Right hindlimb (tissue), 1 donor: ENCODE measurements at regions not wholly inside any gene's neighbourhood (a gene's known extent, or its start where the extent isn't known, plus 50 kb on each side); places are given as distances from the start of the nearest gene placed in this dataset.
A peak's percentile ranks its signal among the peaks of the same experiment; 100 is the strongest.

Experiments used
- DNase-seq: peaks from one replicate; pipeline ENCODE4 v3.0.0-alpha.2; 2018

- no peak for DNase-seq
Observed at GRCh38 chr1:29521811-29522580, 285.7 kb downstream of the PTPRU start.

GRCh38 chr1:29521438-29521715 is 285.1 kb downstream of the PTPRU start:
- DNase-seq: no peak

GRCh38 chr1:29520571-29521437 is 284.5 kb downstream of the PTPRU start:
- no peak for DNase-seq

GRCh38 chr1:29519788-29520110 is 283.4 kb downstream of the PTPRU start:
- peak; percentile 45 for DNase-seq

GRCh38 chr1:29519108-29519787 is 282.9 kb downstream of the PTPRU start:
- DNase-seq: no peak

GRCh38 chr1:29518183-29518835 is 282.0 kb downstream of the PTPRU start:
- DNase-seq: no peak

- DNase-seq: no peak
Observed at GRCh38 chr1:29517251-29518086, 281.1 kb downstream of the PTPRU start.

- no peak for DNase-seq
Observed at GRCh38 chr1:29516063-29516820, 279.9 kb downstream of the PTPRU start.

GRCh38 chr1:29515170-29515955 is 279.0 kb downstream of the PTPRU start:
- no peak for DNase-seq

- DNase-seq: no peak
Observed at GRCh38 chr1:29514361-29515169, 278.2 kb downstream of the PTPRU start.

GRCh38 chr1:29513357-29513756 is 277.0 kb downstream of the PTPRU start:
- peak; percentile 43 for DNase-seq

- DNase-seq: no peak
Observed at GRCh38 chr1:29511436-29511835, 275.1 kb downstream of the PTPRU start.

- DNase-seq: no peak
Observed at GRCh38 chr1:29508458-29509107, 272.3 kb downstream of the PTPRU start.

- DNase-seq: peak; percentile 2
Observed at GRCh38 chr1:29506678-29507225, 270.4 kb downstream of the PTPRU start.

GRCh38 chr1:29505532-29506220 is 269.4 kb downstream of the PTPRU start:
- DNase-seq: peak; percentile 10

GRCh38 chr1:29504709-29505410 is 268.5 kb downstream of the PTPRU start:
- DNase-seq: peak; percentile 1

- DNase-seq: peak; percentile 12
Observed at GRCh38 chr1:29504196-29504595, 267.9 kb downstream of the PTPRU start.
